GM19467 (cell line): ENCODE measurements at regions not wholly inside any gene's neighbourhood (a gene's known extent, or its start where the extent isn't known, plus 50 kb on each side); places are given as distances from the start of the nearest gene placed in this dataset.
"Not testable (repeated sequence)": the region's sequence is repeated elsewhere in the genome, so short reads cannot be mapped to it uniquely, and the experiment has no call there.

Source experiments
- ATAC-seq: cut with Tn5 transposase; IDR thresholded peaks from one replicate; pipeline ENCODE4 v1.9.1; 2021; ENCODE audit warnings: mild to moderate bottlenecking, moderate library complexity; ENCODE audit not compliant: unreplicated experiment

DNA sequence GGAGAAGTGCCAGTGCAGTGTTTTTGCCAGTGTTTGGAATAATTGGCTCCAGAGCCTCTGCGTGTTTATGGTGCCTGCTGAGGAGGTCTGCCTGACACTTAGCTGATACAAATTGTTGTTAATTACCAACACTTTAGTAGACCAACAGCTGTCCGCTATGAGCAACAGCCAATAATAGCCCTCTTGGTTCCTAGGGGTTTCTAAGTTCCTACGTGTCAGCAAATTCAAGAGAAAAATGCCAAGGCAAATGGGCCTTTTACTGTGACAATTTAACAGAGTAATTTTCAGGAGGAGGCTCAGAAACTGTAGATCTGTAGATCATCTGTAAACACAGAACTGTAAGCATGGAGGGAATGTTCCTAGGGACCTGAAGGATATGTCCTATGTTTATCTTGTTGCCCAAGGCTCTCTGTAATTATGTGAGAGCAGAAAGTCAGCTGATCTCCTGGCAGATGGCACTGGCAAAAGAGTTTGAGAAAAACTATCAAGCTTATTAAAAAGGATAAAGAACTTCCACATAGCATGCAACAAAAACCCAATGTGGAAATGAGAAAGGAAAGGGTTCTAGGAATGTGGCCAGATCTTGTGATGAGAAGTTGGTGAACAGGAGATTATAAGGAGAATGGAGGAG lies 157.7 kb downstream of the GJA1 start:
- no peak for ATAC-seq

- ATAC-seq: no peak
Observed at GRCh38 chr6:121594053-121594452, 158.6 kb downstream of the GJA1 start.

DNA sequence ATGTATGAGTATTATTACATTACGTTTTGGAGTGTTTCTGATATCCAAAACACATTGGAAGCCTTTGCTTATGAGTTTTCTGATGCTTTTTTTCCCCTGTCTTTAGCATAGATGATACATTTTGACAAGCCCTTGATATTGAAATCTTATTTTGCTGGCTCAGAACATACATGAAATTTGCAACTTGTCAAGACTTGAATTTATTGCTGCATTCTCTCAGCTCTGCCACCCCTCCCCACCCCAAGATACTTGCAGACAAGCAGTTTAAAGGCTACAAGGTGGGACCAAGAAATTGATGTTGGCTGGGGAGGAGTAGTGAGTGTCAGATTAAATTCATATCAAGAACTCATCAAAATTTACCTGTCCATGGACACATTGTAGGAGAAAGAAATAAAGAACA lies 160.2 kb downstream of the GJA1 start:
- no peak for ATAC-seq

DNA sequence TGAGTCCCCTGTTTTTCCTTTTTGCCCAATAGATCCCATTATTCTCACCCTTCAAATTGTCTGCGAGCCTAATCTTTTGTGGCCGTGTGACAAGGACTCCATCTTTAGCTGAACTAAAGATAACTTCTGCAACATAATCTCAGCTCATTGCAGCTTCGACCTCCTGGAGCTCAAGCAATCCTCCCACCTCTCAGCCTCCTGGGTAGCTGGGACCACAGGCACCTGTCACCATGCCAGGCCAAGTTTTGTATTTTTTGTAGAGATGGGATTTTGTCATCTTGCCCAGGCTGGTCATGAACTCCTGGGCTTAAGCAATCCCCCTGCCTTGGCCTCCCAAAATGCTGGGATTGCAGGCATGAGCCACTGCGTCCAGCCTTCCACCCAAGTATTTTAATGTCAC lies 161.0 kb downstream of the GJA1 start:
- ATAC-seq: no peak

DNA sequence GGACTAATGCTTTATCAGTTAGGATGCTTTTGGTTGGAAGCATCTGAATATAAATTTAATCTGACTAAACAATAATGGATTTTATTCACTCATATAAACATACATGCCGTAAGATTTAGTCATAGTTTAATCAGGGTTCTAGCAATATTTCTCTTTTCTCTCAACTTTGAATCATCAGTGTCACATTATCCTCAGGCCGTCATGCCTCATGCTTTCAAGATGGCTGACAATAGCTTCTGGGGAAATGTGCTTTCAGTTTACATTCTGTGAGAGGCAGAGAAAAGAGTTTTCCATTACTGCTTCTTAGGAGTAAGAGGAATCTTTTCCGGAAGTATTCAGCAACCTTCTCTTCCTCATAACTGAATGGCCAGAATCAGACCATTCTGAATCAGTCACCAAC lies 162.2 kb downstream of the GJA1 start:
- ATAC-seq: no peak

DNA sequence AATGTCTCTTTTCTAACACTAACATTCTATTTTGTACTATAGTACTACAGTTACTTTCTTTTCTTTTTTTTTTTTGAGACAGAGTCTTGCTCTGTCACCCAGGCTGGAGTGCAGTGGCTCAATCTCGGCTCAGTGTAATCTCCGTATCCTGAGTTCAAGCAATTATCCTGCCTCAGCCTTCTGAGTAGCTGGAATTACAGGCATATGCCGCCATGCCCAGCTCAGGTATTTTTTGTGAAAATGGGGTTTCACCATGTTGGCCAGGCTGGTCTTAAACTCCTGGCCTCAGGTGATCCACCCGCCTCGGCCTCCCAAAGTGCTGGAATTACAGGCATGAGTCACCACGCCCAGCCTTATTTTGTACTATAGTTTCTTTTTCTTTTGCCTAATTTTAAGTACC lies 163.9 kb downstream of the GJA1 start:
- not testable (repeated sequence) for ATAC-seq

GRCh38 chr6:121600389-121601168 lies 165.1 kb downstream of the GJA1 start:
- ATAC-seq: no peak

DNA sequence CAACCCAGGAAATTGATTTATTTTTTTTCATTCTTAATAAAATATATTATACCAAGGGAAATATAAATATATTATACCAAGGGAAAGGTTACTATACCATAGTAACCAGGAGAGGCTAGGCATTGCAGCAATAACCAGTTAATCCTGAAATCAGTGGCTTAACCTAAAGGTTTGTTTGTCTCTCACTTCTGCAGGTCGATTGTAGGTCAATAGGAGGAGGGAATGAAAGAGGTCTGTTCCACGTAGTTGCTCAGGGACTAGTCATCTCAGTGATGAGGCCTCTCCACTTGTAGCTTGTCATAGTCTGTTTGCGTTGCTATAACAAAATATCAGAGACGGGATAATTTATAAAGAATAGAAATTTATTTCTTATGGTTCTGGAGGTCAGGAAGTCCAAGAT lies 168.0 kb downstream of the GJA1 start:
- no peak for ATAC-seq

GRCh38 chr6:121607721-121608120 lies 172.3 kb downstream of the GJA1 start:
- no peak for ATAC-seq

GRCh38 chr6:121608270-121608669 lies 172.8 kb downstream of the GJA1 start:
- no peak for ATAC-seq

DNA sequence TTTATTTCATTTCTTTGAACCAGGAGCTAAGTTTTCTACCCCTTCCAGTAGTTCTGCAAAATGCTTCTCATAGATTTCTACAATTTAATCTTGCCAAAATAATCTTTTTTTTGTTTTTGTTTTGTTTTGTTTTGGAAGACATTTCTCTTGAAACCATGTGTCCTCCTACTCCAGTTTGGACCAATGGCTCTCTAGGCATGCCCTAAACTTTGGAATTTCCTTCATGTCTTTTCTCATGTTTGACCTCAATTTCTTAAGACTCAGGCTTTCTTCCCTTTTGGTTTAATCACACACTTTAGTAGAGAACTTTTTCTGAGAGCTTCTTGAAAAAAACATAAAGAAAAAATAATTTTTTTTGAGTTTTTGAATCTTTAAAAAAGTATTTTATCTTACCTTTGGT lies 173.8 kb downstream of the GJA1 start:
- no peak for ATAC-seq

DNA sequence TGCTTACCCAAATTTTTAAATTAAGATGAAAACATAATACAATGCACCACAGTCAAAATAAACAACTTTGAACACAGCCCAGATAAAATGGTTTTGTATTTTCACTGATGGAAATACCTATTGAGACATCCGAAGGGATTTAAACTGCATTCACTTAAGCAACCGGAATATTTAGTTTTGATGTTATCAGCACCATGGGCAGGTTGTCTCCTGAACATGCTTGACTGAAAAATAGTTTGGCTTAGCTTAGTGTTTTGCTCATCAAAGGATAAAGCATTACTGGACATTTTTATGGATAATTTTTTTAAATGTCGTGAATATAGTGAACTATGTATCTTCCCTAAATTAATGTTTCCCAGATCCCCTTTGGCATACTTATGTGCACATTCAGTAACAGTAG lies 177.5 kb downstream of the GJA1 start:
- ATAC-seq: no peak

DNA sequence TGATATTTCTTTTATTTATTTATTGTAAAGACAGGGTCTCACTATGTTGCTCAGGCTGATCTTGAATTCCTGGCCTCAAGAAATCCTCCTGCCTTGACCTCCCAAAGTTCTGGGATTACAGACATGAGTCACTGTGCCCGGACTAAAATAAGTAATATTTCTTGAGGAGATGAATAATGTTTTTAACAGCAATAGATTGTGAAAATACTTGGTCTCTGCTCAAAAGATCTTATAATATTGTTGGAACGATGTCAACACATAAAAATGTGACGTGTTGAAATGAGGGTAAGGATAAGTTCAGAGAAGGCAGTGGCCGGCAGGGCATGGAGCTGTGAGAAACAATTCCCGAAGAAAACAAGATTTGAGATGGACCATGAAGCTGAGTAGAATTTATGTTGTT lies 178.7 kb downstream of the GJA1 start:
- ATAC-seq: no peak

DNA sequence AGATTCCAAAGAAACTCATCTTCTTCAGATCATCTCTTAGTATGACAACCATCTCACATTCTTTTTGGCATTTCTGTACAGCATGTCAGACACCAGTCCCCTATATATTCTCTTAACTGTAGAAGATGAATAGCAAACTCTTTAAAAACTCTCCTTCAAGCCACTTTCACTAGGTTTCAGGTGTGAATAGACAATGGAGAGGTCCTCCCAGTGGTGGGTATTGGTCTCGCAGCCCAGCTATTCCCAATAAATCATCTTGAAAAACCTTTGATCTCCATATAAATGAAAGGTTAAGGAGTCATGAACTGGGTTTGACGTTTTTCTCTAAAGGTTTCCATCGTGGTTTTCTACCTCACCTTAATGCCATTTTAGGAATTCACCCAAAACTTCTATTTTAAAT lies 180.0 kb downstream of the GJA1 start:
- no peak for ATAC-seq

- ATAC-seq: no peak
Observed at GRCh38 chr6:121616406-121616805, 181.0 kb downstream of the GJA1 start.

- no peak for ATAC-seq
Observed at GRCh38 chr6:121617388-121617787, 181.9 kb downstream of the GJA1 start.

- no peak for ATAC-seq
Observed at GRCh38 chr6:121619013-121619412, 183.6 kb downstream of the GJA1 start.

DNA sequence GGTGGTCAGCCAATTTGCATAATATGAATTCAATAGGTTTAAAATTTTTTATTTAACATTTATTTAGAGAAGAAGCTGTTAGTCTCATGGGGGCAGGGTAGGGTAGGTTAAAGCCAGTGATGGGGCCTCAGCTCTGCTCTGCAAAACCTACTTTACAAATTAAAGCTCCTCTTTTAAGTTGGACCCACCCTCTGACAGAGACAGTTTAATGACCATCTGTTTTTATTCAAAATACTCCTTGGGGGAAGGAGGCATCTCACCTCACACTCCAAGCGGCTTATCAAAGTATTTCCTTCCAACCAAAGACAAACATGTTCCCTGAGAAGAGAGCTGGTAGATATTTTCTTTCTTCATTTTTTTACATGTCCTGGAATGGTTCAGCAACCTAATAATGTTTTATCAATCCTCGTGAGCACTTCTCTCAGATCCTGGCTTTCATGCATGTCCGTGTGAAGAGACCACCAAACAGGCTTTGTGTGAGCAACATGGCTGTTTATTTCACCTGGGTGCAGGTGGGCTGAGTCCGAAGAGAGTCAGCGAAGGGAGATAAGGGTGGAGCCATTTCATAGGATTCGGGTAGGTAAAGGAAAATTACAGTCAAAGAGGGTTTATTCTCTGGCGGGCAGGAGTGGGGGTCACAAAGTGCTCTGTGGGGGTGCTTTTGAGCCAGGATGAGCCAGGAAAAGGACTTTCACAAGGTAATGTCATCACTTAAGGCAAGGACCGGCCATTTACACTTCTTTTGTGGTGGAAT lies 184.7 kb downstream of the GJA1 start:
- ATAC-seq: no peak

DNA sequence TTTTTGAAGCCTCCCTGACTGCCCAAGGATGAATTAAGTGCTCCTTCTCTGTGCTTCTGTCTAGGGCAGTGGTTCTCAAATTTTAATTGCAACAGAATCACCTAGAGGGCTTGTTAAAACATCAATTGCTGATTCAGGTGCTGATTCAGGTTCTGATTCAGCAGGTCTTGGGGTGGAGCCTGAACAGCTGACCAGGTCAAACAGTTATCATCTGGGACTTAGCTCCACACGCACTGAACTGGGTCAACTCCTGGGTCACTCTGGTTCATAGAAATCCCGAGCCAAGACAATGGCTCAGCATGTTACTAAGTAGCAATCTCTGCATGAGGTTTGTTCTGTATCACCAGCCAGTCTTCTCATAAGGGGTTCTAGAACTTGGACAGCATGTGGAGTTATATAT lies 192.3 kb downstream of the GJA1 start:
- ATAC-seq: no peak

DNA sequence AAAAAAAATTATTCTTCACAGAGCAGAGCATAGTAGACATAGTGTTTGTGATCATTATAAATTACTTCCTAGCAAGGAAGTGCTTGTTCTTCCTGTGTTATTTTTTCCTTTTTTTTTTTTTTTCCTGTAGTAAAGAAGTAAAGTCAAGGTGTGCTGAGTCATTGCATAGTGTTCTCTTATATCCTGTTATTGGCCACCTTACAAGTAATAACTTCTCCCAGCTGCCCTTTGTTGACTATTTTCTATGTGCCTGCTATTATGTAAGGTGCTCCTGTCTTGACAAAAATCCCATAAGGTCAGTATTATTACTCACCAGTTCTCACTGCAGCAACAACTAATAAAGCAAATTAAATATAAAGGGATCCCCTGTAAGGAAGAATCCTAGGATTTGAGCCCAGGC lies 195.3 kb downstream of the GJA1 start:
- no peak for ATAC-seq

- ATAC-seq: not testable (repeated sequence)
Observed at GRCh38 chr6:121631752-121632151, 196.3 kb downstream of the GJA1 start.

DNA sequence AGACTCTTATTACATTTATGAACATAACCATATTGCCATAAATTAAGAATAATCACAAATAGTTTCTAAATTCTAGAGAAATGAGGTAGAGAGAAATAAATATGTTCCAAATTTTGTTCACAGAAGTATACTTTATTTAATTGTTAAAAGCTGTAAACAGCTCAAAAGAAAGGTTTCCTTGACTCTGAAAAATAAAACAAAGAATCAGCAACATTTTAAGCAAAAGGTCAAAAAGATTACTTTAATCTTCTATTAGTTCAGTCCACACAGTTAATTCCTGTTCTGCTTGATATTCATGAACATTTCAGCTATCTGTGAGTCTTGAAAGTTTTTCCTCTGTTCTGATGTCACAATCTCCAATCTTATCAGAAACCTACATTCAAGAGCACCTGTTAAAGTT lies 197.9 kb downstream of the GJA1 start:
- ATAC-seq: no peak
